Stimulated activated CD8-positive, alpha-beta memory T cell treated with anti-CD3 and anti-CD28 coated beads, Interleukin-15, amount 100 ng/mL, for 4 hours (primary cell): ENCODE measurements at regions not wholly inside any gene's neighbourhood (a gene's known extent, or its start where the extent isn't known, plus 50 kb on each side); places are given as distances from the start of the nearest gene placed in this dataset.

Experiments used
- DNase-seq, 2 donors: peaks; one replicate each; pipeline ENCODE4 v3.0.0-alpha.2; 2020; ENCODE audit warnings: low read depth in 2 of 2

- DNase-seq = no peak
Measured at GRCh38 chr18:39701055-39701783, 2135.6 kb upstream of the CELF4 start.

DNA sequence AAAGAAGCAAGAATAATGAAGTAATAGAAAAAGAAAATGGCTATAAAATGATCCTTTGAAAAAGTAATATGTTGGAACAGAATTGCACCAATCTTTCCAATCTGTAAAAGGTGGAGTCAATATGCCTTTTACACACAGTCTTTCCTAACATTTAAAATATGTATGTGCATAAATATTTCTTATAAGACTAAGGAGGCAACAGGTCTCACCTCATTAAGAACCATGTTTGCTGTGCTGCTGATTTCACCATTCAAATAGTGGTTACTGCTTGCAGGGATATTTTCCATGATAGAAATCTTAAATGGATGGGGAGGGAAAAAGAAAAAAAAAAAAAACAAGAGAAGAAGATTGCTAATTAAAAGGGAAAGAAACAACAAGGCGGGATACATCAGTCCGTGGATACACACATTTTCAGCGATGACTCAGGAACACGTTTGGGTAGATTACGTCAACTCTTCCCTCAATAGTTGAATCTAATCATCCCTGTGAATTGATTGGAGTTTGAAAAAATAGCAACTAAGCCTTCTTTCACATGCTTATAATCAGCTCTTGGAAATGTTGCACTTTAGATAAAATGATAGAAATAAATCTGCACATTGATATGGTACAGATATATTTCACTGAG, 2133.9 kb upstream of the CELF4 start:
- no peak for DNase-seq

GRCh38 chr18:39698436-39698835, 2132.8 kb upstream of the CELF4 start:
- DNase-seq = no peak

DNA sequence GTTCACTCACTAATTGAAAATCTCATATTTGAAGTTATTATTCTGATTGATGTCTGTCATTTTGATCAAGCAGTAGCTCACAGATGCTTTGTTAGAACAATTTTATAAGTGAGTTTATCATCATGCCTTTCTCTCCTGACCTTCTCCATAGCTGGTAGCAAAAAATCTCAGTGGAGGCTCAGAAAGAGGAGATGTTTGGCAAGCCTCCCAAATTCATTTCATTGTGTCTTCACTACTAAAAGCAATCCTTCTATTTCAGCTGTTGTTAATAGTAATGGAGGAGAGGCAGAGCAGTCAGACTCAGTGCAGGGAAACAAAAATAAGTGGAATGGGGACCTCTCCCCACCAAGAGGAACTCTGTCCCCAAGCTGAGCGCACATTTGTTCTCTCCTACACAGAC, 2127.8 kb upstream of the CELF4 start:
- no peak for DNase-seq

DNA sequence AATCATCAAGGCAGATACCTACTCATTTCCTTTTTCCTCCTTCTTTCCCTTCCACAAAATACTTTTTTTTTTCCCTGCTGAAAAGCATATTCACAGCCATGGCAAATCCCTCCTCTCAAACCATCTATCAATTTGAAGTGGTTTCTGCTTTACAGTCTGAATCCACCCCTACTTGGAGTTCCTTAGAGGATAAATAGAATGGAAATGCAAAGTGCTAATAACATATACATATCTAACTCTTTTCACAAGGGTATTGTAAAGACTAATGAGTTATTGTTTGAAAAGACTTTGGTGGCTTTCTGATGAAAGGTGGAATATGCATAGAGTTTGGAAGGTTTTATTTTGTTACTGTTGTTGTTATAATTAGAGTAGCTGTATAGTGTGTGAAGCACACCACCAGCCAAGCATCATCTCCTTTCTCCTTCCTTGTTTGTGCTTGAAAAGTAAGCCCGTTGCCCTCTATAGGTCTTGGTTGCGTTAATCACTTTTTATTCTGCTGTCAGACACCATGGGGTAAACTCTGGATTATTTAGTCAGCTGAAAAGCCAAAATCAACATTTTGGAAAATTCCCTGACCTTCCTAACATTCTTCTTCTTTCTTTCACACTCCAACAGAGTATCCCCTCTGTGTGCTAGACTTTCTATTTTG, 2126.9 kb upstream of the CELF4 start:
- DNase-seq = no peak

- DNase-seq = no peak
Measured at GRCh38 chr18:39685303-39685902, 2119.8 kb upstream of the CELF4 start.

- DNase-seq = no peak
Measured at GRCh38 chr18:39681061-39681460, 2115.5 kb upstream of the CELF4 start.

GRCh38 chr18:39675906-39676305, 2110.3 kb upstream of the CELF4 start:
- DNase-seq = no peak

GRCh38 chr18:39675368-39675767, 2109.8 kb upstream of the CELF4 start:
- no peak for DNase-seq

- no peak for DNase-seq
Measured at GRCh38 chr18:39672171-39672570, 2106.6 kb upstream of the CELF4 start.

GRCh38 chr18:39667905-39668304, 2102.3 kb upstream of the CELF4 start:
- no peak for DNase-seq

- no peak for DNase-seq
Measured at GRCh38 chr18:39666541-39666940, 2100.9 kb upstream of the CELF4 start.

GRCh38 chr18:39661856-39662366, 2096.3 kb upstream of the CELF4 start:
- no peak for DNase-seq

DNA sequence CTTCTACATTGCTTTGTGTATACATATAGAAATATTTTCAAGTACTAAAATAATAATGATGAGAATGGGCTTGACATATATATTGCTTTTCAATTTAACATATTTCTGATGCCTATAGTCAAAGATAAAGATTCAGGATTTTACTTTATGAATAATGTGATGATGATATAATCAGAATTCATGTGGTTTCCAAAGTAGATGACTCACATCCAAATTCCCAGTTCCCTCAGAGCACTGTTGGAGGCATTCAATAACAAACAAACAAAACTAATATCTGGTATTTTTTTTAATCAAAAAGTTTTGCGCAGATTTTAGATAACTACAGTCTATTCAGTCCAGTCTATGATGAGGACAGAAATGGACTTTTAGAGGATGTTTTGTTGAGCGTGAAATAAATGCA, 2094.5 kb upstream of the CELF4 start:
- no peak for DNase-seq

DNA sequence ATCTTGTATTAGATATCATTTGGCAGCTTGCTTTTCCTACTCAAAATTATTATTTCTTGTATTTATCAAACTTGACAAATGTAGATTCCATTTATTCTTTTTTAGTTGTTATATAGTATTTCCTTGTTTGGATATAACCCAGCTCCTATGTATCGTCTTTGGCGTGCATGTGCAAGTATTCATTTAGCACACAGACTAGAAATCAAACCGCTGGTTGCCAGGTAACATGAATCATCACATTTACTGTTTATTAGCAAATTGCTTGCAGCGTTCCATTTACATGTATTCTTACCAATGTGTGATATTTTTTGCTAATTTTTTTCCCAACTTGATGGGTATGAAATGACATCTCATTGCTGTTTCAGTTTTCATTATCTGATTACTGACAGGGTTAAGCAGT, 2089.7 kb upstream of the CELF4 start:
- DNase-seq = no peak

DNA sequence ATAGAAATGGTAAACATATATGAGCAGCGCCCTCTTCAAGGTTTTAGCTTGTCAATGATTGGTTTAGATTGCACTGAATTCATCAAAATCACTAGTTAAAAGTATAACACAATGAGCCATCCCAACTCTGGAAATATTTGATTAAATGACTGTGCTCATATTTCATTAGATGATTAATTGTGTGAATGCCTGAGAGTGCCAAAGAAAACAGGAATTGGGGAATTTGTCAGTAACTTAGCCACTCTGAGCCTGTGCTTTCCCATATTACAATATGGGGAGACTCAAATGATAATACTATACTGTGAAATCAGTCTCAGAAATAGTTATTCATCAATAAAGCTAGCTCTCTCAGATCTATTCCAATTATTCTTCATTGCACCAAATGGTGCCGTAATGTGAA, 2087.6 kb upstream of the CELF4 start:
- no peak for DNase-seq

- DNase-seq = no peak
Measured at GRCh38 chr18:39648616-39649015, 2083.0 kb upstream of the CELF4 start.

DNA sequence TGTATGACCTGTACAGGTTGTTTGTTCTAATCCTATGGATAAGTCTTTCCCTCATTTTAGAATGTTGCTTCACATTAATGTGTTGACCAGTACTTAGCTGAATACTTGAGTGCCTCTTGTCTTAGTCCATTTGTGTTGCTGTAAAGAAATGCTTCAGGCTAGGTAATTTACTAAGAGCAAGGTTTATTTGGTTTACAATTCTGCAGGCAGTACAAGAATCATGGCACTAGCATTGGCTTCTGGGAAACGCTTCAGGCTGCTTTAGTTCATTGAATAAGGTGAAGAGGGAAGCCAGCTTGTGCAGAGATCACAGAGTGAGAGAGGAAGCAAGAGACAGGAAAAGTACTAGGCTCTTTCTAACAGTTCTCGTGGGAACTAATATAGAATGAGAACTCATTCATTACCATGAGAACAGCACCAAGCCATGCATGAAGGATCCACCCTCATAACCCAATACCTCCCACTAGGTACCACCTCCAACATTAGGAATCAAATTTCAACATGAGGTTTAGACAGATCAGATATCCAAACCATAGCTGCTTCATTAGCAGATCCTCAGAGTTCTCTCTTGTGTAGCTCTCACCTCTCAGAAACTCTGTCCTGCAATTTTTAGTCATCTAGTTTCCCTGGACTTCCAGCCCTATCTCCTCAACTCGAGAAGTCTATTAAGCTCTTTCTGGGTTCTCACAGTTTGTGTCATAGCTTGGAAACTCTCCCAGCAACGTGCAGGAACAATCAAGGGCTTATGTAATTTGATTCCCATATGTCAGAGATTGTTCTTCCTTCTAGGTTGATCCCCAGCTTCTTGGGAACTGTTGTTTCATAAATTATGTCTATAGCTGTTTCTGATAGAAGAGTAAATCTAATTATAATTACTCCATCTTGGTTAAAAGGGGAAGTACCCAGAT, 2082.3 kb upstream of the CELF4 start:
- DNase-seq = no peak

DNA sequence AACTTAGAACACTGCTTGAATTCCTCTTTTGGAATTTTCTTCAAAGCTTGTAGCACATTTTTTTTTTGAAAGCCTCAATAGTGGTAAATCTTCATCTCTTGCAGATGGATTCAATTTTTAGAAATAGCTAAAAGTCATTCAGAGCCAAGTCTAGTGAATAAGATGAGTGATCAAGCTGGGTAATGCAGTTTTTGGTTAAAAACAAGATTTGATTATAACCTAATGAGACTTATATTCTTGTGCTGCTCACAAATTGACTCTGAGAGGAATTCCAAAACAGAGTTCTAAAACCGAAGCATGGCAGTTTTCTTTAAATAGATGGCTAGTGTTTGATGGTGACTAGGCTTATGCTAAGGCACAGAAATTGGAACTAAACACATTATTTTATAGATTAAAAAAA, 2072.6 kb upstream of the CELF4 start:
- DNase-seq = no peak

DNA sequence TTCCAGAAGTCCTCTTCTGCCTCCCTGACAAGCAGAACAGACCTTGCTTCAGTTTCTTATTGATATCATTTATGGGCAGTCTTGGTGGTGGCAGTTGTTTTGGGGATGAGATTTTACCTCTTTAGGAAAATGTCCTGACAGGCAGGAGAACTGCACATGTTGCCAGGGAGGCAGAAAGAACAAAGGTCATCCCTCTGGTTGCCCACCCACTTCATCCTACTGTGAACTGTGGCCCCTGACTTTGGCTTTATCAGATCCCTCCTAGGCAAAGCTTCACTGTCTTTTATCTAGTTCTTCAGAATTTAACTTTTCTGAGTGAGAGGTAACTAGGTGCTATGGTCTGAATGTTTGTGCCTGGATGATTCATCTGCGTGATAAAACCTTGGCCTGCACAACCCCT, 2071.3 kb upstream of the CELF4 start:
- no peak for DNase-seq

DNA sequence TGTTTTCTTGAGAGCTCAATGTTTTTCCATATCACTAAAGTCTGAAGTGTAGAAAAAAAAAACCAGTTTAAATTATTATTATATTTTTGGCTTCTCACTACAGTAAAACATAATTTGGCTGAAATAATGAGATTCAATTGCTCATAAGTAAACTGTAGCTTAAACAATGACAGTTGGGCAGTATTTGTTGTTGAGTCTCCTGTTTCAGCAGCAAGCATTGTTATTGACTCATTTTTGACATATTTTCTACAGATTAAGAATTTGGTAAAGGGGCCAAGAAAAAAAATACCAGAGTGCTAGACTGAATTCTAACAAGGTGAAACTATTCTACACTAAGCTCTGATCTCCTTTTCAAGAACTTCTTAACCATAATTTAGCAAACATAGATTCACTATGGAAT, 2070.4 kb upstream of the CELF4 start:
- DNase-seq = no peak

- no peak for DNase-seq
Measured at GRCh38 chr18:39635192-39635591, 2069.6 kb upstream of the CELF4 start.
